MM.1S (cell line): ENCODE measurements at regions not wholly inside any gene's neighbourhood (a gene's known extent, or its start where the extent isn't known, plus 50 kb on each side); places are given as distances from the start of the nearest gene placed in this dataset.

Source experiments
- CTCF ChIP-seq: fragments of 300-600 bp; sonication (generic); IDR thresholded peaks from 2 replicates; pipeline ENCODE4 v1.5.1; 2016; ENCODE audit warnings: antibody characterized with exemption, low read length, mixed read lengths
- EZH2 ChIP-seq: fragments of 300-600 bp; sonication (generic); optimal IDR thresholded peaks from 2 replicates; pipeline ENCODE3; 2017; ENCODE audit warnings: low read depth, mild to moderate bottlenecking, antibody characterized with exemption, low read length, mixed read lengths

GRCh38 chr14:104232070-104232484 lies 93.7 kb downstream of the KIF26A start:
- TF ChIP-seq CTCF (no peak), EZH2 (no peak)
